GM23338 (cell line): ENCODE measurements at regions not wholly inside any gene's neighbourhood (a gene's known extent, or its start where the extent isn't known, plus 50 kb on each side); places are given as distances from the start of the nearest gene placed in this dataset.

ENCODE experiments used
- ATAC-seq: fragments of 200-7000 bp; cut with Tn5 transposase; 3 replicates; pipeline ENCODE4 v1.9.1; 2020
- DNase-seq: peaks from one replicate; pipeline ENCODE4 v3.0.0-alpha.2; 2015; ENCODE audit warnings: low spot score
- H2AFZ ChIP-seq: fragments of 200-600 bp; sonication (generic); 2 replicates; pipeline ENCODE4 v1.8.0; 2016; ENCODE audit warnings: antibody characterized with exemption, mild to moderate bottlenecking, moderate library complexity
- H3F3A ChIP-seq: fragments of 200-600 bp; sonication (generic); replicated peaks from 2 replicates; pipeline ENCODE4 v1.8.0; 2017; ENCODE audit warnings: antibody characterized with exemption, mixed run types, low read depth
- H3K27ac ChIP-seq: fragments of 200-600 bp; sonication (generic); 2 replicates; pipeline ENCODE4 v1.6.1; 2016; ENCODE audit warnings: low read depth
- H3K27me3 ChIP-seq: fragments of 200-600 bp; sonication (generic); 2 replicates; pipeline ENCODE4 v1.8.0; 2016; ENCODE audit warnings: mild to moderate bottlenecking, mixed run types, moderate library complexity; ENCODE audit not compliant: insufficient read depth
- H3K36me3 ChIP-seq: fragments of 200-600 bp; sonication (generic); 2 replicates; pipeline ENCODE4 v1.8.0; 2016; ENCODE audit warnings: mild to moderate bottlenecking; ENCODE audit not compliant: insufficient read depth
- H3K4me1 ChIP-seq: fragments of 200-600 bp; sonication (generic); 2 replicates; pipeline ENCODE4 v1.8.0; 2016; ENCODE audit warnings: mild to moderate bottlenecking, moderate library complexity; ENCODE audit not compliant: insufficient read depth
- H3K4me2 ChIP-seq: fragments of 200-600 bp; sonication (generic); 2 replicates; pipeline ENCODE4 v1.7.1; 2017; ENCODE audit warnings: mixed run types
- H3K4me3 ChIP-seq: fragments of 200-600 bp; sonication (generic); 2 replicates; pipeline ENCODE4 v1.6.1; 2016; ENCODE audit warnings: mixed run types
- H3K79me2 ChIP-seq: fragments of 200-600 bp; sonication (generic); replicated peaks from 2 replicates; pipeline ENCODE4 v1.8.0; 2017; ENCODE audit warnings: mild to moderate bottlenecking; ENCODE audit not compliant: insufficient read depth
- H3K9me2 ChIP-seq: fragments of 200-600 bp; sonication (generic); 2 replicates; pipeline ENCODE4 v1.8.0; 2017; ENCODE audit not compliant: insufficient read depth
- H4K20me1 ChIP-seq: fragments of 200-600 bp; sonication (generic); replicated peaks from 2 replicates; pipeline ENCODE4 v1.8.0; 2017; ENCODE audit warnings: mild to moderate bottlenecking; ENCODE audit not compliant: insufficient read depth
- H3K27ac Mint-ChIP-seq: 2 replicates; pipeline ENCODE4 v1.8.0; 2020; ENCODE audit warnings: inconsistent platforms, mild to moderate bottlenecking, moderate library complexity, mixed read lengths
- H3K27me3 Mint-ChIP-seq: 3 replicates; pipeline ENCODE4 v1.8.0; 2022; ENCODE audit warnings: low read depth, mild to moderate bottlenecking, moderate library complexity, mixed read lengths, inconsistent platforms; ENCODE audit not compliant: insufficient read depth, poor library complexity
- H3K36me3 Mint-ChIP-seq: 3 replicates; pipeline ENCODE4 v1.8.0; 2021; ENCODE audit warnings: low read depth, mild to moderate bottlenecking, inconsistent platforms, moderate library complexity, mixed read lengths
- H3K4me1 Mint-ChIP-seq: 3 replicates; pipeline ENCODE4 v1.8.0; 2020; ENCODE audit warnings: mild to moderate bottlenecking, inconsistent platforms, mixed read lengths
- H3K4me3 Mint-ChIP-seq: 3 replicates; pipeline ENCODE4 v1.8.0; 2021; ENCODE audit warnings: moderate library complexity, mild to moderate bottlenecking, inconsistent platforms, mixed read lengths
- H3K9me3 Mint-ChIP-seq: 3 replicates; pipeline ENCODE4 v1.8.0; 2020; ENCODE audit warnings: moderate library complexity, mild to moderate bottlenecking, inconsistent platforms, mixed read lengths
- CREB1 ChIP-seq: fragments of 250-450 bp; sonication (Bioruptor Pico); IDR thresholded peaks from 2 replicates; pipeline ENCODE4 v1.5.0; 2020; ENCODE audit warnings: low read depth, mild to moderate bottlenecking, moderate library complexity
- ETS1 ChIP-seq: IDR thresholded peaks from 2 replicates; pipeline ENCODE4 v1.6.1; 2016; ENCODE audit warnings: antibody characterized with exemption
- EZH2 ChIP-seq: fragments of 200-600 bp; sonication (generic); IDR thresholded peaks from one replicate; pipeline ENCODE4 v1.8.0; 2017; ENCODE audit warnings: antibody characterized with exemption, mild to moderate bottlenecking, low read depth; ENCODE audit not compliant: unreplicated experiment
- EZH2phosphoT487 ChIP-seq: fragments of 200-600 bp; sonication (generic); IDR thresholded peaks from one replicate; pipeline ENCODE4 v1.8.1; 2018; ENCODE audit warnings: antibody characterized with exemption; ENCODE audit not compliant: unreplicated experiment
- JUNB ChIP-seq: IDR thresholded peaks from one replicate; pipeline ENCODE4 v1.6.1; 2016; ENCODE audit warnings: antibody characterized with exemption; ENCODE audit not compliant: unreplicated experiment
- ZNF114 ChIP-seq: fragments of 250-450 bp; sonication (Bioruptor Pico); IDR thresholded peaks from 2 replicates; pipeline ENCODE4 v1.5.0; 2020; ENCODE audit warnings: mild to moderate bottlenecking, moderate library complexity
- ZNF462 ChIP-seq: fragments of 250-450 bp; sonication (Bioruptor Pico); IDR thresholded peaks from 2 replicates; pipeline ENCODE4 v1.5.0; 2020; ENCODE audit warnings: mild to moderate bottlenecking, moderate library complexity

- TF ChIP-seq ZNF462 (CRISPR knock-in tag): no peak
Measured at GRCh38 chr19:57016076-57016475, 103.7 kb upstream of the USP29 start (continued).

- Histone ChIP-seq H3K79me2 (no peaks in the 10 kb centered on the region), H3F3A (no peaks in the 10 kb centered on the region), H3K27me3 (no peaks in the 10 kb centered on the region), H2AFZ (no peak overlapping the region), H3K4me3 (no peak overlapping the region), H3K36me3 (no peaks in the 10 kb centered on the region), H3K27ac (no peak overlapping the region), H4K20me1 (no peaks in the 10 kb centered on the region), H3K4me2 (no peak overlapping the region), H3K9me2 (no peaks in the 10 kb centered on the region), H3K4me1 (no peaks in the 10 kb centered on the region)
- TF ChIP-seq EZH2 (no peak), JUNB (no peak)
- Mint-ChIP-seq H3K9me3 (peaks cover 83% of the 10 kb centered on the region), H3K4me1 (no peaks in the 10 kb centered on the region), H3K4me3 (no peak overlapping the region), H3K27me3 (peaks cover 13% of the 10 kb centered on the region), H3K27ac (no peak overlapping the region), H3K36me3 (peaks cover 34% of the 10 kb centered on the region)
- ATAC-seq: no peak
- DNase-seq: no peak
Measured at GRCh38 chr19:57016491-57016890, 103.3 kb upstream of the USP29 start.

- Mint-ChIP-seq H3K4me1 (no peaks in the 10 kb centered on the region), H3K36me3 (peaks cover 35% of the 10 kb centered on the region), H3K27me3 (peaks cover 5% of the 10 kb centered on the region), H3K4me3 (no peak overlapping the region), H3K9me3 (peaks cover 93% of the 10 kb centered on the region), H3K27ac (no peak overlapping the region)
- no peak overlapping the region for H3K4me2 ChIP-seq
- no peaks in the 10 kb centered on the region for H3K79me2 ChIP-seq
- H3F3A ChIP-seq: no peaks in the 10 kb centered on the region
- no peak overlapping the region for H3K27ac ChIP-seq
- no peak overlapping the region for H3K4me3 ChIP-seq
- H3K4me1 ChIP-seq: no peaks in the 10 kb centered on the region
- TF ChIP-seq EZH2phosphoT487: no peak
- no peak for TF ChIP-seq ZNF114 (CRISPR knock-in tag)
- TF ChIP-seq EZH2: no peak
- no peak for TF ChIP-seq ETS1
- no peak for TF ChIP-seq CREB1 (CRISPR knock-in tag)
- no peak overlapping the region for H2AFZ ChIP-seq
- H3K36me3 ChIP-seq: no peaks in the 10 kb centered on the region; the same call in 1 of the 2 replicates
- DNase-seq (no peak), ATAC-seq (no peak)
- no peaks in the 10 kb centered on the region for H3K9me2 ChIP-seq
- H4K20me1 ChIP-seq: no peaks in the 10 kb centered on the region
- no peaks in the 10 kb centered on the region for H3K27me3 ChIP-seq
Measured at GRCh38 chr19:57025491-57025890, 94.3 kb upstream of the USP29 start.
